ENCODE measurements at regions not wholly inside any gene's neighbourhood (a gene's known extent, or its start where the extent isn't known, plus 50 kb on each side); places are given as distances from the start of the nearest gene placed in this dataset.
"Not testable (repeated sequence)": the region's sequence is repeated elsewhere in the genome, so short reads cannot be mapped to it uniquely, and the experiment has no call there.

GRCh38 chr4:130034876-130035275 lies 938.9 kb downstream of the C4orf33 start:
- no peak overlapping the region for H3K9ac ChIP-seq (ENCODE audit: low read length)
- no peaks in the 10 kb centered on the region for H3K27me3 ChIP-seq (replicated peaks; ENCODE audit: control insufficient read depth, insufficient read depth, low read length)
- no peaks in the 10 kb centered on the region for H3K9me3 ChIP-seq (ENCODE audit: control insufficient read depth, low read length)
- H3K4me1 ChIP-seq (ENCODE audit: control insufficient read depth, insufficient read depth, low read length), result no peaks in the 10 kb centered on the region
- peak; percentile 65 for DNase-seq (ENCODE audit: low read depth)
- no peaks in the 10 kb centered on the region for H3K36me3 ChIP-seq (ENCODE audit: control insufficient read depth, insufficient read depth, low read length, severe bottlenecking)
- H3K4me3 ChIP-seq (ENCODE audit: low read length), result no peak overlapping the region

- DNase-seq (ENCODE audit: low read depth), result peak; percentile 90
- Histone ChIP-seq H3K27me3 (replicated peaks; ENCODE audit: control insufficient read depth, insufficient read depth, low read length) (no peaks in the 10 kb centered on the region), H3K9me3 (ENCODE audit: control insufficient read depth, low read length) (no peaks in the 10 kb centered on the region), H3K4me1 (ENCODE audit: control insufficient read depth, insufficient read depth, low read length) (no peaks in the 10 kb centered on the region), H3K4me3 (ENCODE audit: low read length) (no peak overlapping the region), H3K36me3 (ENCODE audit: control insufficient read depth, insufficient read depth, low read length, severe bottlenecking) (no peaks in the 10 kb centered on the region), H3K9ac (ENCODE audit: low read length) (no peak overlapping the region)
Observed at GRCh38 chr4:130035391-130035790, 939.4 kb downstream of the C4orf33 start.

GRCh38 chr4:130037866-130038265 lies 941.9 kb downstream of the C4orf33 start:
- not testable (repeated sequence) for H3K9me3 ChIP-seq (ENCODE audit: control insufficient read depth, low read length); H3K36me3 ChIP-seq (ENCODE audit: control insufficient read depth, insufficient read depth, low read length, severe bottlenecking); DNase-seq (ENCODE audit: low read depth); H3K9ac ChIP-seq (ENCODE audit: low read length); H3K4me1 ChIP-seq (ENCODE audit: control insufficient read depth, insufficient read depth, low read length); H3K27me3 ChIP-seq (replicated peaks; ENCODE audit: control insufficient read depth, insufficient read depth, low read length); H3K4me3 ChIP-seq (ENCODE audit: low read length)

GRCh38 chr4:130038540-130038939 lies 942.6 kb downstream of the C4orf33 start:
- H3K4me3 ChIP-seq (ENCODE audit: low read length); H3K27me3 ChIP-seq (replicated peaks; ENCODE audit: control insufficient read depth, insufficient read depth, low read length); H3K9ac ChIP-seq (ENCODE audit: low read length); H3K36me3 ChIP-seq (ENCODE audit: control insufficient read depth, insufficient read depth, low read length, severe bottlenecking); H3K9me3 ChIP-seq (ENCODE audit: control insufficient read depth, low read length); H3K4me1 ChIP-seq (ENCODE audit: control insufficient read depth, insufficient read depth, low read length); DNase-seq (ENCODE audit: low read depth): not testable (repeated sequence)

- peak; percentile 63 for DNase-seq (ENCODE audit: low read depth)
- Histone ChIP-seq H3K4me1 (ENCODE audit: control insufficient read depth, insufficient read depth, low read length) (no peaks in the 10 kb centered on the region), H3K27me3 (replicated peaks; ENCODE audit: control insufficient read depth, insufficient read depth, low read length) (no peaks in the 10 kb centered on the region), H3K9me3 (ENCODE audit: control insufficient read depth, low read length) (no peaks in the 10 kb centered on the region), H3K4me3 (ENCODE audit: low read length) (no peak overlapping the region), H3K36me3 (ENCODE audit: control insufficient read depth, insufficient read depth, low read length, severe bottlenecking) (no peaks in the 10 kb centered on the region), H3K9ac (ENCODE audit: low read length) (no peak overlapping the region)
Observed at GRCh38 chr4:130043732-130044160, 947.8 kb downstream of the C4orf33 start.

- no peak for DNase-seq (ENCODE audit: low read depth)
- Histone ChIP-seq H3K27me3 (replicated peaks; ENCODE audit: control insufficient read depth, insufficient read depth, low read length) (no peaks in the 10 kb centered on the region), H3K9ac (ENCODE audit: low read length) (no peak overlapping the region), H3K36me3 (ENCODE audit: control insufficient read depth, insufficient read depth, low read length, severe bottlenecking) (no peaks in the 10 kb centered on the region), H3K4me3 (ENCODE audit: low read length) (no peak overlapping the region), H3K4me1 (ENCODE audit: control insufficient read depth, insufficient read depth, low read length) (no peaks in the 10 kb centered on the region), H3K9me3 (ENCODE audit: control insufficient read depth, low read length) (no peaks in the 10 kb centered on the region)
Observed at GRCh38 chr4:130044788-130045531, 949.0 kb downstream of the C4orf33 start.

- Histone ChIP-seq H3K36me3 (ENCODE audit: control insufficient read depth, insufficient read depth, low read length, severe bottlenecking) (no peaks in the 10 kb centered on the region), H3K9ac (ENCODE audit: low read length) (no peak overlapping the region), H3K4me1 (ENCODE audit: control insufficient read depth, insufficient read depth, low read length) (no peaks in the 10 kb centered on the region), H3K9me3 (ENCODE audit: control insufficient read depth, low read length) (no peaks in the 10 kb centered on the region), H3K27me3 (replicated peaks; ENCODE audit: control insufficient read depth, insufficient read depth, low read length) (no peaks in the 10 kb centered on the region), H3K4me3 (ENCODE audit: low read length) (no peak overlapping the region)
- no peak for DNase-seq (ENCODE audit: low read depth)
Observed at GRCh38 chr4:130053723-130054122, 957.8 kb downstream of the C4orf33 start.

- Histone ChIP-seq H3K27me3 (replicated peaks; ENCODE audit: control insufficient read depth, insufficient read depth, low read length) (no peaks in the 10 kb centered on the region), H3K9me3 (ENCODE audit: control insufficient read depth, low read length) (no peaks in the 10 kb centered on the region), H3K9ac (ENCODE audit: low read length) (no peak overlapping the region), H3K4me1 (ENCODE audit: control insufficient read depth, insufficient read depth, low read length) (no peaks in the 10 kb centered on the region), H3K4me3 (ENCODE audit: low read length) (no peak overlapping the region), H3K36me3 (ENCODE audit: control insufficient read depth, insufficient read depth, low read length, severe bottlenecking) (no peaks in the 10 kb centered on the region)
- DNase-seq (ENCODE audit: low read depth), result no peak
Observed at GRCh38 chr4:130054908-130055307, 959.0 kb downstream of the C4orf33 start.

GRCh38 chr4:130056286-130056685 lies 960.3 kb downstream of the C4orf33 start:
- H3K4me1 ChIP-seq (ENCODE audit: control insufficient read depth, insufficient read depth, low read length), result no peaks in the 10 kb centered on the region
- H3K27me3 ChIP-seq (replicated peaks; ENCODE audit: control insufficient read depth, insufficient read depth, low read length), result no peaks in the 10 kb centered on the region
- no peaks in the 10 kb centered on the region for H3K9me3 ChIP-seq (ENCODE audit: control insufficient read depth, low read length)
- H3K9ac ChIP-seq (ENCODE audit: low read length), result no peak overlapping the region
- no peak for DNase-seq (ENCODE audit: low read depth)
- H3K36me3 ChIP-seq (ENCODE audit: control insufficient read depth, insufficient read depth, low read length, severe bottlenecking), result no peaks in the 10 kb centered on the region
- no peak overlapping the region for H3K4me3 ChIP-seq (ENCODE audit: low read length)

GRCh38 chr4:130064471-130064870 lies 968.5 kb downstream of the C4orf33 start:
- Histone ChIP-seq H3K9ac (ENCODE audit: low read length) (no peak overlapping the region), H3K9me3 (ENCODE audit: control insufficient read depth, low read length) (no peaks in the 10 kb centered on the region), H3K4me3 (ENCODE audit: low read length) (no peak overlapping the region), H3K27me3 (replicated peaks; ENCODE audit: control insufficient read depth, insufficient read depth, low read length) (no peaks in the 10 kb centered on the region), H3K36me3 (ENCODE audit: control insufficient read depth, insufficient read depth, low read length, severe bottlenecking) (no peaks in the 10 kb centered on the region), H3K4me1 (ENCODE audit: control insufficient read depth, insufficient read depth, low read length) (no peaks in the 10 kb centered on the region)
- DNase-seq (ENCODE audit: low read depth), result no peak

GRCh38 chr4:130067419-130067818 lies 971.5 kb downstream of the C4orf33 start:
- no peak overlapping the region for H3K4me3 ChIP-seq (ENCODE audit: low read length)
- H3K4me1 ChIP-seq (ENCODE audit: control insufficient read depth, insufficient read depth, low read length), result no peaks in the 10 kb centered on the region
- no peak overlapping the region for H3K9ac ChIP-seq (ENCODE audit: low read length)
- H3K27me3 ChIP-seq (replicated peaks; ENCODE audit: control insufficient read depth, insufficient read depth, low read length), result no peaks in the 10 kb centered on the region
- H3K36me3 ChIP-seq (ENCODE audit: control insufficient read depth, insufficient read depth, low read length, severe bottlenecking), result no peaks in the 10 kb centered on the region
- no peak for DNase-seq (ENCODE audit: low read depth)
- no peaks in the 10 kb centered on the region for H3K9me3 ChIP-seq (ENCODE audit: control insufficient read depth, low read length)

GRCh38 chr4:130068072-130068471 lies 972.1 kb downstream of the C4orf33 start:
- no peaks in the 10 kb centered on the region for H3K4me1 ChIP-seq (ENCODE audit: control insufficient read depth, insufficient read depth, low read length)
- H3K9me3 ChIP-seq (ENCODE audit: control insufficient read depth, low read length), result no peaks in the 10 kb centered on the region
- H3K36me3 ChIP-seq (ENCODE audit: control insufficient read depth, insufficient read depth, low read length, severe bottlenecking), result no peaks in the 10 kb centered on the region

More at GRCh38 chr4:130068072-130068471, 972.1 kb downstream of the C4orf33 start:
- no peak overlapping the region for H3K4me3 ChIP-seq (ENCODE audit: low read length)
- no peak for DNase-seq (ENCODE audit: low read depth)
- H3K9ac ChIP-seq (ENCODE audit: low read length), result no peak overlapping the region
- H3K27me3 ChIP-seq (replicated peaks; ENCODE audit: control insufficient read depth, insufficient read depth, low read length), result no peaks in the 10 kb centered on the region

Data from adipocyte (in vitro differentiated cells).